C4-2B (cell line): ENCODE measurements at regions not wholly inside any gene's neighbourhood (a gene's known extent, or its start where the extent isn't known, plus 50 kb on each side); places are given as distances from the start of the nearest gene placed in this dataset.

Source experiments
- ZFX ChIP-seq: fragments of 450-650 bp; IDR thresholded peaks from 2 replicates; pipeline ENCODE4 v1.6.1; 2017
- TF ChIP-seq, protein P1 (sequence below): fragments of 450-650 bp; conservative IDR thresholded peaks from 2 replicates; pipeline ENCODE4 v1.5.1; 2017; ENCODE audit warnings: mild to moderate bottlenecking

DNA sequence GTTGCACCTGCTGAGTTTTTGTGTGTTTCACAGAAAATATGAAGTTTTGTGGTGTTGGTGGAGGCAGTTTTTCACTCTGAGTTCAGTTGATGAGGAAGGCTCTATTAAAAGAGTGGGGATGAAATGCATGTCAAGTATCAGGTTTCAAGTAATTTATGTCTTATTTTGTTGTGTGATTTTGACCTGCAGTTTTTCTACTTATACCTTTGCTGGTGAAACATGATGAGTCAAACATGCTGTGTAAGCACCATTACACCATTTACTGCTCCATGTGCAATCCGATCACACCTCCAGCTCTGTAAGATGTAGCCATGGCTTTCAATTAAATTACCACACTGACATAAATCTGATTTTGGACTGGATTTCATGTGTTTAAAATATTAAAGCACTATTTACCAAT, 174.5 kb upstream of the ZEB2 start:
- TF ChIP-seq, protein P1, sequence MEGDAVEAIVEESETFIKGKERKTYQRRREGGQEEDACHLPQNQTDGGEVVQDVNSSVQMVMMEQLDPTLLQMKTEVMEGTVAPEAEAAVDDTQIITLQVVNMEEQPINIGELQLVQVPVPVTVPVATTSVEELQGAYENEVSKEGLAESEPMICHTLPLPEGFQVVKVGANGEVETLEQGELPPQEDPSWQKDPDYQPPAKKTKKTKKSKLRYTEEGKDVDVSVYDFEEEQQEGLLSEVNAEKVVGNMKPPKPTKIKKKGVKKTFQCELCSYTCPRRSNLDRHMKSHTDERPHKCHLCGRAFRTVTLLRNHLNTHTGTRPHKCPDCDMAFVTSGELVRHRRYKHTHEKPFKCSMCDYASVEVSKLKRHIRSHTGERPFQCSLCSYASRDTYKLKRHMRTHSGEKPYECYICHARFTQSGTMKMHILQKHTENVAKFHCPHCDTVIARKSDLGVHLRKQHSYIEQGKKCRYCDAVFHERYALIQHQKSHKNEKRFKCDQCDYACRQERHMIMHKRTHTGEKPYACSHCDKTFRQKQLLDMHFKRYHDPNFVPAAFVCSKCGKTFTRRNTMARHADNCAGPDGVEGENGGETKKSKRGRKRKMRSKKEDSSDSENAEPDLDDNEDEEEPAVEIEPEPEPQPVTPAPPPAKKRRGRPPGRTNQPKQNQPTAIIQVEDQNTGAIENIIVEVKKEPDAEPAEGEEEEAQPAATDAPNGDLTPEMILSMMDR: no peak
- no peak for TF ChIP-seq ZFX
